Spleen (tissue), 7 donors: ENCODE measurements at regions not wholly inside any gene's neighbourhood (a gene's known extent, or its start where the extent isn't known, plus 50 kb on each side); places are given as distances from the start of the nearest gene placed in this dataset.

Source experiments
- POLR2AphosphoS5 ChIP-seq, 3 donors: sonication (generic); formaldehyde crosslinking; IDR thresholded peaks; one replicate each; pipeline ENCODE4 v1.5.1; 2017; ENCODE audit warnings: antibody characterized with exemption in 3 of 3
- TF ChIP-seq, protein P1 (sequence below), 11 experiments: fragments of 200-600 bp in 7 of 11; fragments of 450-650 bp in 4 of 11; sonication (generic) in 4 of 11; IDR thresholded peaks in 8 of 11; conservative IDR thresholded peaks in 3 of 11; 1 replicate in 7 of 11; 2 replicates in 4 of 11; pipeline versions ENCODE4 v1.4.0 to v1.8.0; 2016 to 2021; ENCODE audit warnings: antibody characterized with exemption in 11 of 11, inconsistent platforms in 4 of 11, mild to moderate bottlenecking in 1 of 11
- donor health status: DM: no; HTN: no; CAD: no; lungs with moderate emphysema.
- donor health status: DM: no; HTN: no; CAD: no.
- donor health status: DM: no; HTN: no; CAD: no.

DNA sequence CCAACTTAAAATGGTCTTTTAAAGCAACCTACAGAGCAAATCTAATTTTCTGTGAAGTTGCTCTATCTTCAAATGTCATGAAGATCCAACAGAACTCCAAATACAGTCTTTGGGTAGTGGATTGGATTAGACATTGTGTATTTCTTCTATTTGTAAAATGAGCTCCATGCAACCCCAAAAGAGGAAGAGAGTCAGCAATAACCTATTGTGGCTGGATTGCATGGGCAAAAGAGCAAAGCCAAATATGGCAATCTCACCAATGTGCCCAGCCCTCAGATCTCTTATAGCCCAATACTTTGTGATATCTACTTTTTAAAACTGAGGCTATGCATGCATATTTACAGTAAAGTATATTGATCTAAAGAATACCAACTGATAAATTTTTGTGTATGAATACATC is 146.3 kb downstream of the TXNL1 start:
- TF ChIP-seq, protein P1, sequence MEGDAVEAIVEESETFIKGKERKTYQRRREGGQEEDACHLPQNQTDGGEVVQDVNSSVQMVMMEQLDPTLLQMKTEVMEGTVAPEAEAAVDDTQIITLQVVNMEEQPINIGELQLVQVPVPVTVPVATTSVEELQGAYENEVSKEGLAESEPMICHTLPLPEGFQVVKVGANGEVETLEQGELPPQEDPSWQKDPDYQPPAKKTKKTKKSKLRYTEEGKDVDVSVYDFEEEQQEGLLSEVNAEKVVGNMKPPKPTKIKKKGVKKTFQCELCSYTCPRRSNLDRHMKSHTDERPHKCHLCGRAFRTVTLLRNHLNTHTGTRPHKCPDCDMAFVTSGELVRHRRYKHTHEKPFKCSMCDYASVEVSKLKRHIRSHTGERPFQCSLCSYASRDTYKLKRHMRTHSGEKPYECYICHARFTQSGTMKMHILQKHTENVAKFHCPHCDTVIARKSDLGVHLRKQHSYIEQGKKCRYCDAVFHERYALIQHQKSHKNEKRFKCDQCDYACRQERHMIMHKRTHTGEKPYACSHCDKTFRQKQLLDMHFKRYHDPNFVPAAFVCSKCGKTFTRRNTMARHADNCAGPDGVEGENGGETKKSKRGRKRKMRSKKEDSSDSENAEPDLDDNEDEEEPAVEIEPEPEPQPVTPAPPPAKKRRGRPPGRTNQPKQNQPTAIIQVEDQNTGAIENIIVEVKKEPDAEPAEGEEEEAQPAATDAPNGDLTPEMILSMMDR (IDR thresholded peaks at IDR 0.05 in 8 of 11, conservative IDR thresholded peaks at IDR 0.05 in 3 of 11) = no peak
- no peak for TF ChIP-seq POLR2AphosphoS5 (IDR thresholded peaks at IDR 0.05)
